Liver (tissue), 8 donors: ENCODE measurements at regions not wholly inside any gene's neighbourhood (a gene's known extent, or its start where the extent isn't known, plus 50 kb on each side); places are given as distances from the start of the nearest gene placed in this dataset.

ENCODE experiments used
- DNase-seq: peaks from one replicate; pipeline ENCODE4 v3.0.0-alpha.2; 2017; ENCODE audit warnings: low spot score
- H3K27ac ChIP-seq, 2 donors: one replicate each; pipeline ENCODE4 v1.7.0; 2013; ENCODE audit warnings: inconsistent platforms in 2 of 2, low read length in 2 of 2, control low read depth in 1 of 2, low read depth in 1 of 2, mild to moderate bottlenecking in 1 of 2
- H3K27me3 ChIP-seq, 4 donors: one replicate each; pipeline versions ENCODE4 v1.6.1 to v1.7.0; 2013; ENCODE audit warnings: low read length in 3 of 4, inconsistent platforms in 1 of 4, mild to moderate bottlenecking in 1 of 4, moderate library complexity in 1 of 4; ENCODE audit not compliant: control insufficient read depth in 4 of 4, insufficient read depth in 4 of 4
- H3K36me3 ChIP-seq, 4 donors: one replicate each; pipeline versions ENCODE4 v1.6.1 to v1.7.0; 2013; ENCODE audit warnings: low read length in 3 of 4, mild to moderate bottlenecking in 3 of 4, low read depth in 1 of 4, moderate library complexity in 1 of 4; ENCODE audit not compliant: control insufficient read depth in 4 of 4, insufficient read depth in 3 of 4
- H3K4me1 ChIP-seq, 4 donors: one replicate each; pipeline versions ENCODE4 v1.6.1 to v1.7.0; 2013; ENCODE audit warnings: low read length in 3 of 4, mild to moderate bottlenecking in 3 of 4, moderate library complexity in 1 of 4; ENCODE audit not compliant: control insufficient read depth in 4 of 4, insufficient read depth in 4 of 4
- H3K4me3 ChIP-seq, 3 donors: one replicate each; pipeline versions ENCODE4 v1.6.1 to v1.7.0; 2013; ENCODE audit warnings: low read length in 3 of 3, control low read depth in 1 of 3, low read depth in 1 of 3, mild to moderate bottlenecking in 1 of 3
- H3K9ac ChIP-seq, 2 donors: one replicate each; pipeline ENCODE4 v1.7.0; 2013; ENCODE audit warnings: low read length in 2 of 2, mild to moderate bottlenecking in 2 of 2, moderate library complexity in 2 of 2, control low read depth in 1 of 2, low read depth in 1 of 2
- H3K9me3 ChIP-seq, 4 donors: one replicate each; pipeline versions ENCODE4 v1.6.1 to v1.7.0; 2013; ENCODE audit warnings: low read length in 3 of 4; ENCODE audit not compliant: control insufficient read depth in 4 of 4
- EGR1 ChIP-seq, 2 donors: IDR thresholded peaks; 2 replicates each; pipeline ENCODE4 v1.6.1; 2016 to 2018; ENCODE audit warnings: antibody characterized with exemption in 2 of 2, low read depth in 2 of 2
- FOXA1 ChIP-seq: IDR thresholded peaks from 2 replicates; pipeline ENCODE4 v1.6.1; 2016; ENCODE audit warnings: antibody characterized with exemption
- FOXA2 ChIP-seq: IDR thresholded peaks from 2 replicates; pipeline ENCODE4 v1.6.1; 2016; ENCODE audit warnings: antibody characterized with exemption
- GABPA ChIP-seq, 2 donors: IDR thresholded peaks in 1 of 2; conservative IDR thresholded peaks in 1 of 2; 2 replicates each; pipeline ENCODE4 v1.6.1; 2016; ENCODE audit warnings: antibody characterized with exemption in 2 of 2, mild to moderate bottlenecking in 1 of 2, moderate library complexity in 1 of 2
- HNF4A ChIP-seq, 2 donors: conservative IDR thresholded peaks; 2 replicates each; pipeline ENCODE4 v1.6.1; 2016; ENCODE audit warnings: antibody characterized with exemption in 2 of 2, mild to moderate bottlenecking in 2 of 2
- HNF4G ChIP-seq: IDR thresholded peaks from 2 replicates; pipeline ENCODE4 v1.6.1; 2016; ENCODE audit warnings: antibody characterized with exemption
- JUND ChIP-seq, 2 donors: IDR thresholded peaks; 2 replicates each; pipeline ENCODE4 v1.6.1; 2016; ENCODE audit warnings: antibody characterized with exemption in 2 of 2
- NR2F2 ChIP-seq: IDR thresholded peaks from 2 replicates; pipeline ENCODE4 v1.6.1; 2016; ENCODE audit warnings: antibody characterized with exemption
- RAD21 ChIP-seq, 2 donors: IDR thresholded peaks; 2 replicates each; pipeline ENCODE4 v1.6.1; 2016; ENCODE audit warnings: antibody characterized with exemption in 2 of 2, mild to moderate bottlenecking in 2 of 2
- RXRA ChIP-seq, 2 donors: IDR thresholded peaks; 2 replicates each; pipeline ENCODE4 v1.6.1; 2017 to 2018; ENCODE audit warnings: antibody characterized with exemption in 2 of 2, mild to moderate bottlenecking in 1 of 2
- SP1 ChIP-seq: IDR thresholded peaks from 2 replicates; pipeline ENCODE4 v1.6.1; 2018; ENCODE audit warnings: antibody characterized with exemption, mild to moderate bottlenecking
- TAF1 ChIP-seq: conservative IDR thresholded peaks from 2 replicates; pipeline ENCODE4 v1.6.1; 2016; ENCODE audit warnings: antibody characterized with exemption, mild to moderate bottlenecking
- YY1 ChIP-seq: IDR thresholded peaks from 2 replicates; pipeline ENCODE4 v1.6.1; 2016; ENCODE audit warnings: antibody characterized with exemption, mild to moderate bottlenecking
- WGBS: extraction: QIAGEN DNeasy Blood & Tissue Kit; methylation state at CpG from one replicate; pipeline ENCODE4 v1.1.7; 2013; 5-methylcytosine and 5-hydroxymethylcytosine counted together
- TF ChIP-seq, protein P1 (sequence below): IDR thresholded peaks from 2 replicates; pipeline ENCODE4 v1.6.1; 2016; ENCODE audit warnings: antibody characterized with exemption
- TF ChIP-seq, protein P2 (sequence below): fragments of 150-350 bp; IDR thresholded peaks from 2 replicates; pipeline ENCODE4 v1.5.1; 2017; ENCODE audit warnings: improper control_type of control experiment, low read depth, low read length; ENCODE audit not compliant: missing input control
- TF ChIP-seq, protein P3 (sequence below): IDR thresholded peaks from 2 replicates; pipeline ENCODE4 v1.6.1; 2016; ENCODE audit warnings: antibody characterized with exemption
- TF ChIP-seq, protein P4 (sequence below): IDR thresholded peaks from 2 replicates; pipeline ENCODE4 v1.6.1; 2016; ENCODE audit warnings: antibody characterized with exemption
- TF ChIP-seq, protein P5 (sequence below): IDR thresholded peaks from 2 replicates; pipeline ENCODE4 v1.6.1; 2016; ENCODE audit warnings: antibody characterized with exemption, mild to moderate bottlenecking
- donor health status: healthy.
- donor health status: healthy.
- donor health status: healthy.
- donor health status: healthy.
- donor health status: healthy.

DNA sequence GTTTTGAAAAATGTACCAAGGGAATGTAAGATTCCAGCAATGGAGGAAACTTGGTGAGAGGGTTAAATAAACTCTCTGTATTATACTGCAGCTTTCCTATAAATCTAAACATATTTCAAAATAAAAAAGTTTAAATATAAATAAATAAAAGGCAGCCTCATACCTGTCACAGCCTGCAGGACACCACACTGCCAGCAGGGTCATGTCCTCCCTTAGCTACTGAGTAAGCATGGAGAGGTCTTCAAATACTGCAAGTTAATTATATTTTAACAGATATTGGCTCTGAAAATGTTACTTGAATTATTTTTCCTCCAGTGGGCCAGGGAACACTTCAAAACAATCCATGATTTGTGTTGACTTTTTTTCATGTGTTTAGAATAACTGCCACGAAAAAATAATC lies 852.8 kb upstream of the PCDH7 start (continued):
- TF ChIP-seq, protein P1, sequence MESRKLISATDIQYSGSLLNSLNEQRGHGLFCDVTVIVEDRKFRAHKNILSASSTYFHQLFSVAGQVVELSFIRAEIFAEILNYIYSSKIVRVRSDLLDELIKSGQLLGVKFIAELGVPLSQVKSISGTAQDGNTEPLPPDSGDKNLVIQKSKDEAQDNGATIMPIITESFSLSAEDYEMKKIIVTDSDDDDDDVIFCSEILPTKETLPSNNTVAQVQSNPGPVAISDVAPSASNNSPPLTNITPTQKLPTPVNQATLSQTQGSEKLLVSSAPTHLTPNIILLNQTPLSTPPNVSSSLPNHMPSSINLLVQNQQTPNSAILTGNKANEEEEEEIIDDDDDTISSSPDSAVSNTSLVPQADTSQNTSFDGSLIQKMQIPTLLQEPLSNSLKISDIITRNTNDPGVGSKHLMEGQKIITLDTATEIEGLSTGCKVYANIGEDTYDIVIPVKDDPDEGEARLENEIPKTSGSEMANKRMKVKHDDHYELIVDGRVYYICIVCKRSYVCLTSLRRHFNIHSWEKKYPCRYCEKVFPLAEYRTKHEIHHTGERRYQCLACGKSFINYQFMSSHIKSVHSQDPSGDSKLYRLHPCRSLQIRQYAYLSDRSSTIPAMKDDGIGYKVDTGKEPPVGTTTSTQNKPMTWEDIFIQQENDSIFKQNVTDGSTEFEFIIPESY, result no peak

DNA sequence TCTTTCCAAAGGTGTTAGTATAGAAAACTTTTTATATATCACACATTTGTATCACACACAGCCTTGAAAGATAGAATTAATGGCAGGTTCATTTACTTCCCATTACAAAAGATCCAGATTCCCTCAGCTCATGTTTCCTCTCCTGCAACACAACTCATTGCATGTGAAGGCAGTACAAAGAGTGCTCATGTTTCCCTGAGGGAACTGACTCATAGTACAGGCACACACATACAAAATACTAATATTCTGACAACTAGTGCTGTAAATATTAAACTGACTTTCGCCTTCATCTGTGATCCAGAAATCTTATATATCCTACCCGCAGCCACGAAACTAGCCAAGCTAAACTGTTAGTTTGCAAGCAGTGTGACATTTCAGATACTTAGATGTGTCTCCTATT lies 819.8 kb upstream of the PCDH7 start:
- Histone ChIP-seq H3K4me3 (no peak overlapping the region), H3K9ac (no peak overlapping the region), H3K4me1 (no peaks in the 10 kb centered on the region), H3K36me3 (no peaks in the 10 kb centered on the region), H3K27me3 (no peaks in the 10 kb centered on the region), H3K27ac (no peak overlapping the region), H3K9me3 (no peaks in the 10 kb centered on the region)
- WGBS, result 95% methylated on average over 3 of the region's 3 CpGs
- DNase-seq, result no peak
- no peak for TF ChIP-seq FOXA2
- TF ChIP-seq, protein P2, sequence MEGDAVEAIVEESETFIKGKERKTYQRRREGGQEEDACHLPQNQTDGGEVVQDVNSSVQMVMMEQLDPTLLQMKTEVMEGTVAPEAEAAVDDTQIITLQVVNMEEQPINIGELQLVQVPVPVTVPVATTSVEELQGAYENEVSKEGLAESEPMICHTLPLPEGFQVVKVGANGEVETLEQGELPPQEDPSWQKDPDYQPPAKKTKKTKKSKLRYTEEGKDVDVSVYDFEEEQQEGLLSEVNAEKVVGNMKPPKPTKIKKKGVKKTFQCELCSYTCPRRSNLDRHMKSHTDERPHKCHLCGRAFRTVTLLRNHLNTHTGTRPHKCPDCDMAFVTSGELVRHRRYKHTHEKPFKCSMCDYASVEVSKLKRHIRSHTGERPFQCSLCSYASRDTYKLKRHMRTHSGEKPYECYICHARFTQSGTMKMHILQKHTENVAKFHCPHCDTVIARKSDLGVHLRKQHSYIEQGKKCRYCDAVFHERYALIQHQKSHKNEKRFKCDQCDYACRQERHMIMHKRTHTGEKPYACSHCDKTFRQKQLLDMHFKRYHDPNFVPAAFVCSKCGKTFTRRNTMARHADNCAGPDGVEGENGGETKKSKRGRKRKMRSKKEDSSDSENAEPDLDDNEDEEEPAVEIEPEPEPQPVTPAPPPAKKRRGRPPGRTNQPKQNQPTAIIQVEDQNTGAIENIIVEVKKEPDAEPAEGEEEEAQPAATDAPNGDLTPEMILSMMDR, result no peak
- TF ChIP-seq GABPA (IDR thresholded peaks at IDR 0.05 in 1 of 2, conservative IDR thresholded peaks at IDR 0.05 in 1 of 2), result no peak
- TF ChIP-seq, protein P1, result no peak
- no peak for TF ChIP-seq JUND (IDR thresholded peaks at IDR 0.05)
- no peak for TF ChIP-seq SP1
- TF ChIP-seq, protein P3, sequence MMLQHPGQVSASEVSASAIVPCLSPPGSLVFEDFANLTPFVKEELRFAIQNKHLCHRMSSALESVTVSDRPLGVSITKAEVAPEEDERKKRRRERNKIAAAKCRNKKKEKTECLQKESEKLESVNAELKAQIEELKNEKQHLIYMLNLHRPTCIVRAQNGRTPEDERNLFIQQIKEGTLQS, result no peak
- TF ChIP-seq HNF4G, result no peak
- TF ChIP-seq HNF4A (conservative IDR thresholded peaks at IDR 0.05), result no peak
- no peak for TF ChIP-seq TAF1
- TF ChIP-seq FOXA1, result no peak
- no peak for TF ChIP-seq YY1
- TF ChIP-seq, protein P4, sequence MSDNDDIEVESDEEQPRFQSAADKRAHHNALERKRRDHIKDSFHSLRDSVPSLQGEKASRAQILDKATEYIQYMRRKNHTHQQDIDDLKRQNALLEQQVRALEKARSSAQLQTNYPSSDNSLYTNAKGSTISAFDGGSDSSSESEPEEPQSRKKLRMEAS, result no peak
- no peak for TF ChIP-seq NR2F2
- TF ChIP-seq EGR1 (IDR thresholded peaks at IDR 0.05; ENCODE audit: low read depth in 2 of 2), result no peak
- TF ChIP-seq, protein P5, sequence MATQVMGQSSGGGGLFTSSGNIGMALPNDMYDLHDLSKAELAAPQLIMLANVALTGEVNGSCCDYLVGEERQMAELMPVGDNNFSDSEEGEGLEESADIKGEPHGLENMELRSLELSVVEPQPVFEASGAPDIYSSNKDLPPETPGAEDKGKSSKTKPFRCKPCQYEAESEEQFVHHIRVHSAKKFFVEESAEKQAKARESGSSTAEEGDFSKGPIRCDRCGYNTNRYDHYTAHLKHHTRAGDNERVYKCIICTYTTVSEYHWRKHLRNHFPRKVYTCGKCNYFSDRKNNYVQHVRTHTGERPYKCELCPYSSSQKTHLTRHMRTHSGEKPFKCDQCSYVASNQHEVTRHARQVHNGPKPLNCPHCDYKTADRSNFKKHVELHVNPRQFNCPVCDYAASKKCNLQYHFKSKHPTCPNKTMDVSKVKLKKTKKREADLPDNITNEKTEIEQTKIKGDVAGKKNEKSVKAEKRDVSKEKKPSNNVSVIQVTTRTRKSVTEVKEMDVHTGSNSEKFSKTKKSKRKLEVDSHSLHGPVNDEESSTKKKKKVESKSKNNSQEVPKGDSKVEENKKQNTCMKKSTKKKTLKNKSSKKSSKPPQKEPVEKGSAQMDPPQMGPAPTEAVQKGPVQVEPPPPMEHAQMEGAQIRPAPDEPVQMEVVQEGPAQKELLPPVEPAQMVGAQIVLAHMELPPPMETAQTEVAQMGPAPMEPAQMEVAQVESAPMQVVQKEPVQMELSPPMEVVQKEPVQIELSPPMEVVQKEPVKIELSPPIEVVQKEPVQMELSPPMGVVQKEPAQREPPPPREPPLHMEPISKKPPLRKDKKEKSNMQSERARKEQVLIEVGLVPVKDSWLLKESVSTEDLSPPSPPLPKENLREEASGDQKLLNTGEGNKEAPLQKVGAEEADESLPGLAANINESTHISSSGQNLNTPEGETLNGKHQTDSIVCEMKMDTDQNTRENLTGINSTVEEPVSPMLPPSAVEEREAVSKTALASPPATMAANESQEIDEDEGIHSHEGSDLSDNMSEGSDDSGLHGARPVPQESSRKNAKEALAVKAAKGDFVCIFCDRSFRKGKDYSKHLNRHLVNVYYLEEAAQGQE, result no peak
- TF ChIP-seq RAD21 (IDR thresholded peaks at IDR 0.05), result no peak
- no peak for TF ChIP-seq RXRA (IDR thresholded peaks at IDR 0.05)
